ENCODE measurements at regions not wholly inside any gene's neighbourhood (a gene's known extent, or its start where the extent isn't known, plus 50 kb on each side); places are given as distances from the start of the nearest gene placed in this dataset.

DNA sequence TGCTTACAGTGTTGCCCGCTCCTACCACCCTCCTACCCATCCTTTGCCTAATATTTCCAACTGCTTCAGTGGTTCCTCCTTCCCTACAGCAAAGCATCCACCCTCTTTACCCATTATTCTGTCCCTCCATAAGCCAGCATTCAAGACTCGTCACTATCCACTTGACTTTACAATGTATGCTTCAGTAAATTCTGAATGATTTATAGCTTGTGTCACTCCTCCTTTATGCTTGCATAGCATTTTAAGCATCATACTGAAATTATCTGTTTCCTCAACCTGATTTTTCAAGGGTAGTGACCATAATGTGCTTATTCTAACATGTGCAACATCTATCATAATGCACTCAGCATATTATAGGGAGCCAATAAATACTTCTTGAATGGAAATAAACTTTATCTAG is 365.5 kb downstream of the RAB28 start:
- peak; percentile 14 for DNase-seq

DNA sequence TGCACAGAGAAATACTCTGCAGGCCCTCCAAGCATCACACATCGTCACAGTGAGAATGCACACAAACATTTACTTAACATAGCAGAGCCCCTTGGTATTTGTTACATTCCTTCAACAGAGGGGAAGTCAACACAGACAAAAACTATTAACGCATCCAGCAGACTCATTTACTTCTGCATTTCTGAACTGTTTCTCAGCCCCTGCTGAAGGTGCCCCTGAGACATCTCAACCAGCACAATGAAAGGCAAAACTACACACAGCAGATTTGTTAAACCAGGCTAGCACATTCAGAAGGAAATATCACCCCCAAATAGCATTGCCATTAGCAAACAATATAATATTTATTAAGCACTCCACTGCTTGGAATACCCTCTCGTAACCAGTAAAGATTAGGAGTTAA is 367.0 kb downstream of the RAB28 start:
- DNase-seq, result no peak

DNA sequence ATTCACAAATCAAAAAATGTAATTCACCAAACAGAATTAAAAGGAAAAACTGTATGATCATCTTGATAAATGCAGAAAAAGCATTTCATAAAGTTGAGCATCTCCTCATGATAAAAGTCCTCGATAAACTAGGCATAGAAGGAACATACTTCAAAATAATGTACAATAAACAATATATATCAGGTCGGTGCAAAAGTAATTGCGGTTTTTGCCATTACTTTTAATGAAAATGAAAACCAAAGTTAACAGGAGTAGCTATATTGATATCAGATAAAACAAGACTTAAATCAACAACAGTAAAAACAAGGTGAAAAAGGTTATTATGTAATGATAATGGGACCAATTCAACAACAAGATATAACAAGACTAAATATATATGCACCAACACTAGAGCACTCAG is 372.1 kb downstream of the RAB28 start:
- no peak for DNase-seq

DNA sequence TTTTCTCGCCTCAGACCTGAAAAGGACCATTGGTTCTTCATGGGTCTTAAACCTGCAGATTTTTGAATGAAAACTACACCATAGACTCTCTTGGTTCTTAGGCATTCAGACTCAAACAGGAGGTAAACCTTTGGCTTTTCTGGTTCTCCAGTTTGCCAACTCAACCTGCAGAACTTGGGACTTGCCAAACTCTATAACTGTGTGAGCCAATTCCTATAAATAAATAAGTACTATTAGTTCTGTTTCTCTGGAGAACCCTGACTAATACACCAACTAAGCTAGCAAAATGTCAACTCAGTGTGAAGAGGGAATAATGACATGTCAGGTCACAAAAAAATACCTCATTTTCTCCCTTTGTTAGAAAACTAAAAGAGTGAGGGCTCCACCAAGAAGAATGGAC is 374.6 kb downstream of the RAB28 start:
- no peak for DNase-seq

DNA sequence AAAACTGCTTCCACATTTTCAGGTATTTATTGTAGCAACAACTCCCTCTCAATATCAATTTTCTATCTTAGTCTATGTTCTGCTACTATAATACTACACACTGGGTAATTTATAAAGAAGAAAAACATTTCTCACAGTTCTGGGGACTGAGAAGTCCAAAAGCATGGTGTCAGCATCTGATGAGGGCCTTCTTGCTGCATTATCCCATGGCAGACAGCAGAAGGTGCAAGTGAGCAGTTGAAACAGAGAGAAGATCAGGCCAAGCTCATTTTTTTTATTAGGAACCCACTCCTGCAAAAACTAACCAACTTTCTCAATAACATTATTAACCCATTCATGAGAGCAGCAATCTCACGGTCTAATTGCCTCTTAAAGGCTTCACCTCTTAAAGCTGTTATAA is 376.0 kb downstream of the RAB28 start:
- DNase-seq, result no peak

DNA sequence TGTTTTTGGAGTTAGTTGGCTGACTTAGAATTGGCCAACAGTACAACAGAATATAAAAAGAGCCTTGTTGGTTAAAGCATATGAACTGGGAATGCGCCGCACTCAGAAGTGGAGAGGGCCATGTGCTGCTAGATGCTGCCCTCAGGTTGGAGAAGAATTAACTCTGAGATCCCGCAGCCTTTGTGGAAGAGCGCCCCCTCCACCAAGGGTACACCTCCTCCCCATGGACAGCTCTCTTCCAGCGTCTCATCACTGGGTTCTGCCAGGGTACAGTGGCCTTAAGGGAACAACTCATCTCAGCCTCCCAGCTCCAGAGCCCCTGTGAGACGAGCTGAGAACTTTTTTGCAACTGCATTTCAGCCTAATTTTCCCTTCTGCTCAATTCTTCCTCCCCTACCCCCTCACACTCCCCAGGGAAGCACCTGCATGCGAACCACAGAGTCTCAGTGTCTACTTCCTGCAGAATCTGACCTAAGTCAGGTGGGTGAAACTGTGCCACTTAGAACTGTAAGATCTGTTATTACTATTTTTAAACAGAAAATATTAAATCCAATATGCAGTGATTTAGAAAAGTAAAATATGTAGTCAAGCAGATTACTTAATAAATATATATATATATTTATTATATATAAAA is 380.6 kb downstream of the RAB28 start:
- no peak for DNase-seq

DNA sequence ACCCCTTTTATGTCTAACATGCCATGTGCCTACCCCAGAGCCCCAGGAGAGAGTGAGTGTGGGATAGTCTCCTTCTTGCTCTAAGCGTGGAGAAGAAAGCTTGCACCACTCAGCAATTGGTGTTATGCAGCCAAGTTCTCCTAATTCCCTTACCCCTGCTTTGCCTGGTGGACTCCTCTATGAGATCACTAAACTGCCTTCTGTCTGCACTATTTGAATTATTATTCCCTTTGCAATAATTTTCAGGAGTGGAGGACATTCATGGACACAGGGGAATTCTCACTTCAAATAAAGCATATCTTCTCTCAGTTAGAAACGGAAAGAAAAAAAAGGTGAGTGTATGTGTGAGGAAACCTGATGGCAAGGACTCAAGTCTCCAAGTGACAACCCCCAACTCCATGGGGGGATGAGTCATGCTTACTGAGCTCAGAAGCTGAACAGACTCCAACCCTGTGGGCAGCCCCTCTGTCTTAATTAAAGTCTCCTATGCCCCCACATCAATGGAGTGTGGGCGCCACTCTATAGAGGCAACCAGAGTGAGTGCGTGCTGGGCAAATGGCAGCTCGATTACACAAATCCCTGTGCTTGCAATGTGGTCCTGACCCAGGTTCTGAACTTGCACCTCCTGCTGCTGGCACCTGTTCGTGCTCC is 381.9 kb downstream of the RAB28 start:
- DNase-seq, result no peak

DNA sequence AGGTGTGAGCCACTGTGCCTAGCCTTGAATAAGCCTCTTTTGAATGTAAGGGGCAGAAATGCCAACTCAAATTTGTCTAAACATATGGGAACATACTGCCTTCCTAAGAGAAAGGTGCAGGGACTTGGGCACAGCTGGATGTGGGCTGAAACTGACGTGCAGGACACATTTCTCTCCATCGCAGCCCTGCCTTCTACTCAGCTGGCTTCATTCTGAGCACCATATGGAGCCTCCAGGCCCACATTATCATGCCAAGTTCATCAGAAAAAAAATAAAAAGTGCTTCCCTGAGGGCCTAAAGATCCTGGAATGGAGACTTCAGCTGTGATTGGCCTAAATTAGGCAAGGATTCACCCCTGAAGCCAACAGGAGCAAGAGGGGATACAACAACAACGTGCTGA is 386.2 kb downstream of the RAB28 start:
- no peak for DNase-seq

DNA sequence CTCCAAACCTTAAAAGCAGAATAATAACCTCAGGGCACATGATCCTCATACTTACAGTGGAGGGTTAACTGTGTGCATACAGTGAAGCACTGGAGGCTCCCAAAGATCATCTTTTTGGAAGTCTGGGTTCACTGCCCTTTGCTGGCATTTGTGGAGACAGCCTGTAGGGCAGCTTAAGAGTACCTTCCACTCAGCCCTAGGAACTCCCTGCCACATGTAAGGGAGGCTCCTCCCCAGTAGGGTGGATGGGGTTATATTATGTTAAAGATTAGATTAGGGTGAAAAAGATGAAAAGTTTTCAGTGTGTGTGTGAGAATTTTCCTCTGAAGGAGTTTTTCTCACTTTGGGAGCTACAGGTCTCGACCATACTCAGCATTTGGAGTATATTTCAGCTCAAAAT is 388.4 kb downstream of the RAB28 start:
- DNase-seq, result no peak

DNA sequence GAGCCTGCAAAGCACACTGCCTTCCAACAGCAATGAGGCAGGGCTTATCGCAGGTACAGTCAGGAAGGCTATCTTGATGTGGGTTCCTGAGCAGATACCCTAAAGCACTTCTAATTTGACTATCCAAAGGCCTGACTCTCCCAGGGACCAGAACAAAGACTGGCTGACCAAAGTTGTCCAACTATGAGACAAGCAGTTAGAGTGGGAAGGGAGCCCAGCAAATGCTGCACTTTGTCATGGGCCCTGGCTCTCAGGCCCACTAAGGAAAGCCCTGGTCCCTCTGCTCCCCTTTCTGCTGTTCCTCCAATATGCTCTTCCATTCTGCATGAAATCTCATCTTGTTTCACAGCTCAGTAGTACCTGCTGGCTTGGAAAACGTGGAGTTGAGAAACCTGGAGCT is 391.0 kb downstream of the RAB28 start:
- DNase-seq, result no peak

DNA sequence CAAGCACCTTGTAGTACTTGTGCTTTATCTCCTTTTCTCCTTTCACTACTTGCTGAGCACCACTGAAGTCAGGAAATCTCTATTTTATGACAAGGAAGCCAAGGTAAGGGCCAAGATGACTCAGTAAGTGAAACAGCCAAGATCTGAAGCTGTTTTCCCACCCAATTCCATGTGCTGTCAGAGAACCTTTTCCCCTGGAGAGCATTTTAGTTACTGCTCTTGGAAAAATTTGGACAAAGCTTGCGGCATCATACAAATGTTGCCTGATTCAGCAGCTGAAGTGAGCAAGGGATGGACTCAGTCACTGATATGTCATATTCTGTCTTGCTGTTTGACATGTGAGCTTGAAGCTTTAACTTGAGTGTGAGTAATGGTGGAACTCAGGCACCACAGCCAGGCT is 391.4 kb downstream of the RAB28 start:
- no peak for DNase-seq

DNA sequence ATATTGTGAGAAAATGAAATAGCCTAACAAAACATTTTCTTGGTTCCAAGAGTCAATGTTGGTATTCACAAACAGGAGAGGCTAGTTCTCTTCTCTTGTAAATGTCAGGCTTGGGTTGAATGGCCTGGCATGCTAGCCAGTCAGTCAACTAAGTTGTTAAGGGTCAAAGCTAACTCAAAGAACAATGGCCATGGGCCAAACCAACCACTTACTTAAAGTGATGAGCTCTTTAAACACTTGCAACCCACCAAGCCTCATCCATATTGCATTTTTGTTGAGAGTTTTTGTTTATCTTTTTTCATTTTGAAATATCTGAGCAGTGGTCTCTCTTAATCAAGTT is 394.5 kb downstream of the RAB28 start:
- DNase-seq, result no peak

DNA sequence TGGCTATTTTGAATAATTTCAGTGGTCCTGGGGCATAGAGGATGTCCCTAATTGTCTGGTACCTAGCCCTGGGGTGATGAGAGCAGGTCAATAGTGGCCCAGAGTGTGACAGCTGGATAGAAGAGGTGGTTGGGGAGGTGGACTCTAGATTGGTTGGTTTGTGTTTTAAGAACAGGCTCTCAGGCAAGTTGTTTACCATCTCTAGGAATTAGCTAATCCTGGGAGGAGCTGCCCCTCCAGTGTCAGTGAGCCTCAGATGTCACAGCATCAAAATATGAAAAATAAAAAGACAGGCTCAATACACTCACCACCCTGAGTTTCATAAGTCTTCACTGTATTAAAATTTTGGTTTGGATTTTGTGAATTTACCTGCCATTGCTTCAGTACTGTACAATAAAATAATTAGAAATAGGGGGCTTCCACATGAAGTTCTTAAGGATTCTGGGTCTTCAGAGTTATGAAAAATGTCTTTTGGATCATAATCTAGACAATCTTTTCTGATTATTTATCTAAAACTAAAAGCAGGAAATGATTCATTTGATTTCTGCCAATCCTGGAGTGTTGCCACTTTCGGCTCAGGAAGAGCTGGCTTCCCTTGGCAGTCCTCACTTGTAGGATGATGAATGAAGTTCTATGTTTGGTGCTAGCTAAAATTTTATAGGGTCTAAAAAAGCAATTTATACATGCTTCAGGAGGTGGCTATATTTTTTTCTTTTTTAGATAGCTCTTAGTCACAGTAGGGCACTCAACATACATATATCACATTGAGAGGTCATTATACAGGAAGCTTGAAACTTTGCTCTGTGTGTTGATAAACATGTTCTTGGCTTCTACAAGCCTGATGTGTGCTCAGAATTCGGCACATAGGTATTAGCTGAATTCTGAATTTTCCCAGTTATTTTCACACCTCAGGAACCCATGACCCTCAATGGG is 395.1 kb downstream of the RAB28 start:
- no peak for DNase-seq

DNA sequence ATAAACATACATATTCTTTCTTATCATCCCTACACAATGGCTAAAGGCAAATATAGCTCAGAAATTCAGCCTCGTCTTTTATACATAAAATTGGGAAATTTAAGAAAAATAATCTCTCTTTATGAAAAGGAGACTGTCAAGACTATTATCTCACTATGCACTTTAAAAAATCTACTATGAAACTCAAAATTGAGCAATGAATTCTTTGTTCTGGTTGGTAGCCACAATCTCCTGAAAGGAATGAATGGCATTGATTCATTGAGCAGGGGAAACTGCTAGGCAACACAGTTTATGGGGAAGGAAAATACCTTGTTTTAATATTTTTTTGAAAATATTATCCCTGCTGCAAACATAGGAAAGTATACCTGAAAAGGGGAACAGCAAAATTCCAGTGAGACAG is 397.1 kb downstream of the RAB28 start:
- no peak for DNase-seq

DNA sequence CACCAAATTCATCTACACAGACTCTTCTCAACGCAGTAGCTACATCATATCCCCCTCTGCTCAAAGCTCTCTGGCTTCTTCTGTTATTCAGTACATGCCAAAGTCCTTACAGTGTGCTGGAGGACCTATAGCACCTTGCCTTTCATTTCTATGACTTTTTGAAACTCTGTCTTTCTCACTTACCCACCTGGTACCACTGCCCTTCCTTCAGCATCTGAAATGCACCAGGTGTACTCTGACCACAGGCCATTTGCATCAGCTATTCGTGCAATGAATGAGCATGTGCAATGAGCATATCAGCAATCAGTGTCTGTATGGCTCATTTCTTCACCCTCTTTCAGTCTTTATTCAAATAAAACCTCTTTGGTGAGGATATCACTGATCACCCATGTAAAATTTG is 399.9 kb downstream of the RAB28 start:
- no peak for DNase-seq

DNA sequence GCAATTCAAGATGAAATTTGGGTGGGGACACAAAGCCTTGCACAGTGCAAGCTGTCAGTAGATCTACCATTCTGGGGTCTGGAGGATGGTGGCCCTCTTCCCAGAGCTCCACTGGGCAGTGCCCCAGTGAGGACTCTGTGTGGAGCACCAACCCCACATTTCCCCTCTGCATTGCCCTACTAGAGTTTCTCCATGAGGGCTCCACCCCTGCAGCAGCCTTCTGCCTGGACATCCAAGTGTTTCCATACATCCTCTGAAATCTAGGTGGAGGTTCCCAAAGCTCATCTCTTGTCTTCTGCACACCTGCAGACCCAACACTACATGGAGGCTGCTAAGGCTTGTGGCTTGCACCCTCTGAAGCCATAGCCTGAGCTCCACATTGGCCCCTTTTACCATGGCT is 402.3 kb downstream of the RAB28 start:
- DNase-seq, result no peak

DNA sequence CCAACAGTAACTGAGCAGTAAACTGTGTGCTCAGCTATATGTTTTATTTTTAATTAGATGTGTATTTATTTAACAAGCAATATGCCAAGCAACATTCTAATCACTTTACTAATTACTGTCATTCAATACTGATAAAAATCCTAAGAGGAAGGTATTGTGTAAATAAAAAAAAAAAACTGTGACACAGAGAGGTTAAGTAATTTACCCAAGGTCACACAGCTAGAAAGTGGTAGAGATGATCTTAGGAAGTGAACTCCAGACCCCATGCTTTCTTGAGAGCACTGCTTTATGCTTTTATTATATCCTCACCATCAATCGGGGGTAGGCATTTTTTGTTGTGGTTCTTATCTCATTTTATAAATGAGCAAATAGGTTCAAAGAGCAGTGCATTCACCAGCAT is 417.1 kb downstream of the RAB28 start:
- DNase-seq, result no peak

DNA sequence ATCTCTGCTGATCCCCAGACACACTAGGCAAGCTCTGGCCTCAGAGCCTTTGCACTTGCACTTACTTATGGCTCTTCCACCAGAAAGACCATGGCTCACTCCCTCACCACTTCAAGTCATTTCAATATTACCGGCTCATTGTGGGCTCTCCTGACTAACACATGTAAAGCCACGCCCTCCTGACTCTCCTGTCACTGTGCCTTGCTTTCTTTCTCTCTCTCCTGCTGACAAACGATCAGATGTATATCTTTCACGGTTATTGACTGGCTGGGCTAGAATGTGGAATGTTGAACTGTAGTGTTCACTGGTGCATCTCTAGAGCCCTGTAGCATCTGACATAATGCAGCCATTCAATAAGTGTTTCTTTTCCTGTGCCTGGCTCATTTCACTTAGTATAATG is 425.1 kb downstream of the RAB28 start:
- DNase-seq, result no peak

DNA sequence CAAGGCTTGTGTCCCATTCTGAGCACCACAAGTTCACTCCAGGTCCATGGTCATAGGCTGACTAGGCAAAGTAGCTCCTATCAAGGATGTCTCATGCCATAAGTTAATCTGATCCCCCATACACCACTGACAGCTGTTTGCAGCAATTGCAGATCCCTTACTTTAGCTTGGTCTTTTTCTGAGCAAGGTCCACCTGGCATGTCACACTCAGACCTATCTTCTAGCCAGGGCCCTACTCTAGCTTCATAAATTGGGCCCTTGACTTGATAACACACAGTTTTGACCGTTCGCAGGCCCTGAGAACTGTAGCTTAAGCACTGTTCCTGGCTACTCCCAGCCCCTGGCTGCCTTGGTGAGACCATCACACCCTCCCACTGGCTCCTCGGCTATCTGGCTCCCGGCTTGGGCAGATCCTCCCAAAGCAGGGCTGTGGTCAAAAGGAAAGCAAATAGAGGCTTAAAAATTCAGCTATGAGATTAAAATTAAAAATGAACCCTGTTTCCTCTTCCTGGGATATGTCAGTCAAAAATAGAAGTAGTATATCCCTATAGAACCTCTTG is 427.4 kb downstream of the RAB28 start:
- DNase-seq, result no peak

DNA sequence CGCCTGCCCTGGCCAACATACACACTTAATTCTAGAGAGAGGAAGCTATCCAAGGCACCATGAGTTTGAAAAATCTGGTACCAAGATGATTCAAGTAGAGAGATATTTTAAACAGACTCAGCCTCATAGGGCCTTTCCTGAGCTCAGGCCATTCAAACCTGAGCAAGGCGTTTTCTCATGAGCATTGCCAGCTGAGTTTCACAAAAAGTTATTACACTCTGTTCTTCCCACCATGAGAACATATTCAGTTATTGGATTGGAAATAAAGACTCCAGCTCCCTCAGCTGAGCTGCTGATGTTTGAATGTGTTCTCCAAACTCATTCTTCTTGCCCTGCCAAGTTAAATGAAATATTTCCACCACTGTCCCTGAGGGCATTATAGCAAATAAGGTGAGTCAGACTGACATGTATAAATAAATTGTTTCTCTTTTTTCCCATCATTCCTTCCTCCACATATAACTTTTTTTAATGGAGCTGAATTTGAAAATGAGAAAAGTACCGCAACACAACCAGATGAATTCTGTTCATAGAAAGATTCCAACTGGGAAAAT is 429.6 kb downstream of the RAB28 start:
- DNase-seq, result no peak

DNA sequence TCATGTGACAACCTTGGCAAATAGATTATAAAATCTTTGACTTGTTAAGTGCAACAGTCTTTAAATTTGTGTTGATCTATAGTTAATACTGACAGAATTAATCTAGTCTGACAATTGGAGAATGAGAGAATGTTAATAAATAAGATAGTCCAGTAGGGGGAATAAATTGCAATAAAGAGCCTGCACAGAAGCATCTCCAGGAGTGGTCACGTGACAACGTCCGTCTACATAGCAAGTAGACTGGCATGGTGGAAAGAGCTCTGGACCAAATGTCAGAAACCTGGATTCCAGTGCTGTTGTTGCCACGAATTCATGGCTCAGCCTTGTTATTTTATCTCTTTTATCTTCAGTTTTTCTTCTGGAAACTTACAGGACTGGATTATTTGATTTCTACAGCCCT is 436.5 kb downstream of the RAB28 start:
- DNase-seq, result no peak

DNA sequence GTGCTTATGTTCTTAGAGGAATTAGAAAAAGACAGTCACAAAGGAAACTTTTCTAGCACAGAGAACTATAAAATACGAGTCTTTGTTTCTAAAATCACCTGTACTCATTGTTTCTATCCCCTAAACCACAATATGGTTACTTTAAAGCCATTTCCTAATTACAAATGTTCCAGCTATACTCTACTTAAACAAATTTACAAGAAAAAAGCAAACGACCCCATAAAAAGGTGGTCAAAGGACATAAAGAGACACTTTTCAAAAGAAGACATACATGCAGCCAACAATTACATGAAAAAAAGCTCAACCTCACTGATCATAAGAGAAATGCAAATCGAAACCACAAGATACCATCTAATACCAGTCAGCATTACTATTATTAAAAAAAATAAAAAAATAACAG is 447.3 kb downstream of the RAB28 start:
- DNase-seq, result no peak

DNA sequence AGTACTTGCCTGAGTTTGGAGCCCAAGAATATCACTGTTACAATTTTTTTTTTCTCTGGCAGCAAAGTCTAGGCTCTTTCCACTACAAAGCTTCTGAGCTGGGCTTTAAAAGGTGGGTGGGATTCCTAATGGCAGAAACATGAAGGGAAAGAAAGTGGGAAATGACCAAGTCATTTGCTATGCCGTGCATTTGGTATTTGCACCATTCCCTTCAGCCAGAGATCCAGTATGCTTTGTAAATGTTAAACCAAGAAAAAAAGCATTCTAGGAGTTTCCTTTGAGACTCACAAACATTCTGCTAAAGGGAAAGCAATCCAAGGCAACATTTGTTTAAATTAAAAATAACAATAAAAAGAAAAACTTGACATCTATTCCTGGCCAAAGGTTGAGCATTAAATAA is 451.2 kb downstream of the RAB28 start:
- DNase-seq, result no peak

Measured in NCI-H1105 treated with DMSO at 0.1 percent for 48 hours (cell line).